GM12878 (cell line): ENCODE measurements at regions not wholly inside any gene's neighbourhood (a gene's known extent, or its start where the extent isn't known, plus 50 kb on each side); places are given as distances from the start of the nearest gene placed in this dataset.

Source experiments
- ATAC-seq: fragments of 200-7000 bp; cut with Tn5 transposase; 3 replicates; pipeline ENCODE4 v1.9.1; 2020; ENCODE audit warnings: mild to moderate bottlenecking, moderate library complexity
- BruUV-seq: library from RNA; stranded (reverse); fragments of 400-500 nt; replicated peaks from 2 replicates; lab custom pipeline; 2021; lab: Mats Ljungman, UMichigan
- CTCF ChIA-PET: fragments of 300-600 bp; sonication (Branson Sonifier 250); formaldehyde crosslinking; extraction: SDS; loops from one replicate; lab custom pipeline; 2021; ENCODE audit warnings: inconsistent platforms; lab: Yijun Ruan, JAX
- POLR2A ChIA-PET: fragments of 350-600 bp; formaldehyde crosslinking; extraction: SDS; loops from one replicate; lab custom pipeline; 2021; ENCODE audit warnings: inconsistent platforms; lab: Charles Lee
- RAD21 ChIA-PET: fragments of 300-600 bp; sonication (Branson Sonifier 250); formaldehyde crosslinking; loops from one replicate; lab custom pipeline; 2023; ENCODE audit warnings: antibody characterized with exemption; ENCODE audit not compliant: unreplicated experiment; lab: Charles Lee
- SMC1A ChIA-PET: fragments of 300-600 bp; sonication (Branson Sonifier 250); formaldehyde crosslinking; loops from one replicate; lab custom pipeline; 2023; ENCODE audit not compliant: unreplicated experiment, uncharacterized antibody; lab: Charles Lee
- DNase-seq: peaks from one replicate; pipeline ENCODE4 v3.0.0-alpha.2; 2011; ENCODE audit warnings: low read depth, low spot score
- FAIRE-seq: peaks from 3 replicates; lab custom pipeline; 2011; peaks lifted over from hg19 to GRCh38; lab: Jason Lieb, UNC
- H2AFZ ChIP-seq: 2 replicates; pipeline ENCODE4 v1.6.0; 2011; ENCODE audit warnings: low read depth, low read length, control low read depth; ENCODE audit not compliant: control insufficient read depth
- H3K27ac ChIP-seq: 2 replicates; pipeline ENCODE4 v1.5.1; 2011; ENCODE audit warnings: control low read depth; ENCODE audit not compliant: control insufficient read depth, insufficient read depth
- H3K27me3 ChIP-seq, 2 experiments: replicated peaks in 1 of 2; 2 replicates each; pipeline versions ENCODE4 v1.6.0 to v1.6.1; 2011; ENCODE audit warnings: low read length in 1 of 2; ENCODE audit not compliant: control insufficient read depth in 2 of 2, insufficient read depth in 2 of 2
- H3K36me3 ChIP-seq, 2 experiments: 2 replicates each; pipeline ENCODE4 v1.5.1; 2011; ENCODE audit warnings: low read length in 1 of 2; ENCODE audit not compliant: control insufficient read depth in 2 of 2, insufficient read depth in 2 of 2
- H3K4me1 ChIP-seq: 2 replicates; pipeline ENCODE4 v1.6.1; 2011; ENCODE audit warnings: mild to moderate bottlenecking, low read length, moderate library complexity, mixed read lengths; ENCODE audit not compliant: control insufficient read depth, insufficient read depth
- H3K4me2 ChIP-seq: 2 replicates; pipeline ENCODE4 v1.6.0; 2011; ENCODE audit warnings: control low read depth; ENCODE audit not compliant: control insufficient read depth, insufficient read depth
- H3K4me3 ChIP-seq: fragments of 200-600 bp; sonication (generic); 2 replicates; pipeline ENCODE4 v1.5.1; 2016
- H3K79me2 ChIP-seq: 2 replicates; pipeline ENCODE4 v1.6.0; 2011; ENCODE audit warnings: low read length; ENCODE audit not compliant: control insufficient read depth, insufficient read depth
- H3K9ac ChIP-seq: 2 replicates; pipeline ENCODE4 v1.8.0; 2011; ENCODE audit warnings: low read length, control low read depth, mixed read lengths; ENCODE audit not compliant: control insufficient read depth, insufficient read depth
- H3K9me3 ChIP-seq: replicated peaks from 3 replicates; pipeline ENCODE4 v1.5.1; 2011; ENCODE audit warnings: mild to moderate bottlenecking, low read length; ENCODE audit not compliant: control insufficient read depth, insufficient read depth
- H4K20me1 ChIP-seq: 2 replicates; pipeline ENCODE4 v1.6.0; 2011; ENCODE audit not compliant: control insufficient read depth, insufficient read depth
- BHLHE40 ChIP-seq, 2 experiments: fragments of 450-650 bp in 1 of 2; IDR thresholded peaks; 2 replicates each; pipeline ENCODE4 v1.6.1; 2011 to 2017; ENCODE audit warnings: low read depth in 2 of 2, borderline replicate concordance in 1 of 2, improper control_type of control experiment in 1 of 2, low read length in 1 of 2, mild to moderate bottlenecking in 1 of 2
- CBFB ChIP-seq: IDR thresholded peaks from 2 replicates; pipeline ENCODE4 v1.6.1; 2016; ENCODE audit warnings: antibody characterized with exemption, low read depth
- CHD4 ChIP-seq: fragments of 200-600 bp; sonication (generic); IDR thresholded peaks from 2 replicates; pipeline ENCODE4 v1.6.1; 2016; ENCODE audit warnings: mild to moderate bottlenecking
- CREM ChIP-seq: IDR thresholded peaks from 2 replicates; pipeline ENCODE4 v1.6.1; 2014; ENCODE audit warnings: antibody characterized with exemption, low read depth
- FOXK2 ChIP-seq: fragments of 450-650 bp; IDR thresholded peaks from 2 replicates; pipeline ENCODE4 v1.6.1; 2017; ENCODE audit warnings: mild to moderate bottlenecking, moderate library complexity
- NR2C2 ChIP-seq: IDR thresholded peaks from 2 replicates; pipeline ENCODE4 v1.6.1; 2011; ENCODE audit warnings: borderline replicate concordance, low read depth; ENCODE audit not compliant: control insufficient read depth, insufficient read length
- PAX5 ChIP-seq: IDR thresholded peaks from 2 replicates; pipeline ENCODE4 v1.6.1; 2011; ENCODE audit warnings: low read depth, low read length, borderline replicate concordance
- RAD51 ChIP-seq: fragments of 450-650 bp; IDR thresholded peaks from 2 replicates; pipeline ENCODE4 v1.6.1; 2016; ENCODE audit warnings: moderate library complexity, mild to moderate bottlenecking, inconsistent platforms
- SMARCA5 ChIP-seq: fragments of 450-650 bp; IDR thresholded peaks from 2 replicates; pipeline ENCODE4 v1.6.1; 2017; ENCODE audit warnings: mild to moderate bottlenecking
- in situ Hi-C: fragments of 300-500 bp; cut with MboI; formaldehyde crosslinking; loops from 9 replicates; pipeline ENCODE4 v1.14.3; 2018; ENCODE audit warnings: mixed read lengths
- intact Hi-C: fragments of 100-400 bp; cut with micrococcal nuclease; formaldehyde crosslinking; loops from one replicate; pipeline ENCODE4 v1.14.2; 2022; ENCODE audit not compliant: unreplicated experiment
- TF ChIP-seq, protein P1 (sequence below): fragments of 450-650 bp; IDR thresholded peaks from 2 replicates; pipeline ENCODE4 v1.6.1; 2017; ENCODE audit warnings: low read depth, mild to moderate bottlenecking, moderate library complexity

DNA sequence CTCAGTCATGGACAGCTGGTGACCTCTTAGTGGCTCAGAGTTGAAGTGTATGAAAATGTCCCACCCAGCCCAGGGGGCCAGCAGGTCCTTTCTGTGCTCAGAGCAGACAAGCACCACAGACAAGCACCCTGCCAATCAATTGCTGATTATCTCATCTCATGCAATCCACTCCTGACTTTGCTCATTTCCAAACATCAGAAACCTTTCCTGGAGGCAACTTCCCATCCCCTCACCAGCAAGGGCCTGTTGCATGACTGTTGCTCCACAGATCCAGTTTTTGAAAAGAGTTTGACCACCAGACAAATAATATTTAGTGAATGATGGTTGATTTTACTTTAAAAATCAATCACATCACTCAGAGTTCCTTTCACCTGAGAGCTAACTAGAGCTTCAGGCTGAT is 397.3 kb upstream of the KLF4 start:
- H3K4me1 ChIP-seq = peaks cover 9% of the 10 kb centered on the region
- H3K79me2 ChIP-seq = no peaks in the 10 kb centered on the region
- intact Hi-C loops (no loop called here), in situ Hi-C loops (no loop called here)
- TF ChIP-seq CHD4 (no peak), FOXK2 (no peak), PAX5 (no peak), CREM (no peak), RAD51 (no peak), NR2C2 (no peak), SMARCA5 (no peak), CBFB (no peak), BHLHE40 (IDR thresholded peaks at IDR 0.05; ENCODE audit: borderline replicate concordance in 1 of 2, low read depth in 2 of 2, low read length in 1 of 2) (no peak)
- TF ChIP-seq, protein P1, sequence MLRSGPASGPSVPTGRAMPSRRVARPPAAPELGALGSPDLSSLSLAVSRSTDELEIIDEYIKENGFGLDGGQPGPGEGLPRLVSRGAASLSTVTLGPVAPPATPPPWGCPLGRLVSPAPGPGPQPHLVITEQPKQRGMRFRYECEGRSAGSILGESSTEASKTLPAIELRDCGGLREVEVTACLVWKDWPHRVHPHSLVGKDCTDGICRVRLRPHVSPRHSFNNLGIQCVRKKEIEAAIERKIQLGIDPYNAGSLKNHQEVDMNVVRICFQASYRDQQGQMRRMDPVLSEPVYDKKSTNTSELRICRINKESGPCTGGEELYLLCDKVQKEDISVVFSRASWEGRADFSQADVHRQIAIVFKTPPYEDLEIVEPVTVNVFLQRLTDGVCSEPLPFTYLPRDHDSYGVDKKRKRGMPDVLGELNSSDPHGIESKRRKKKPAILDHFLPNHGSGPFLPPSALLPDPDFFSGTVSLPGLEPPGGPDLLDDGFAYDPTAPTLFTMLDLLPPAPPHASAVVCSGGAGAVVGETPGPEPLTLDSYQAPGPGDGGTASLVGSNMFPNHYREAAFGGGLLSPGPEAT = no peak
- no peak overlapping the region for H3K27ac ChIP-seq
- no TSS peak for BruUV-seq
- POLR2A ChIA-PET = no interaction called here
- no peaks in the 10 kb centered on the region for H3K27me3 ChIP-seq
- CTCF ChIA-PET = no interaction called here
- H3K9ac ChIP-seq = no peak overlapping the region
- RAD21 ChIA-PET = no interaction called here
- ATAC-seq (no peak), FAIRE-seq (no peak), DNase-seq (no peak)
- no peak overlapping the region for H3K4me2 ChIP-seq
- H4K20me1 ChIP-seq = no peaks in the 10 kb centered on the region
- no peak overlapping the region for H3K4me3 ChIP-seq
- H3K36me3 ChIP-seq = no peaks in the 10 kb centered on the region
- SMC1A ChIA-PET = interaction anchor here (0.9 kb wide), 1 partner anchor 9 kb away, joined by 3 read pairs; no protein-coding TSS in a partner anchor
- H2AFZ ChIP-seq = no peak overlapping the region
- H3K9me3 ChIP-seq = no peaks in the 10 kb centered on the region; the same call in 2 of the 3 replicates
